Fibroblast of villous mesenchyme (primary cell): ENCODE measurements at regions not wholly inside any gene's neighbourhood (a gene's known extent, or its start where the extent isn't known, plus 50 kb on each side); places are given as distances from the start of the nearest gene placed in this dataset.

Experiments used
- DNase-seq: peaks from one replicate; pipeline ENCODE4 v3.0.0-alpha.2; 2010; ENCODE audit warnings: low read depth
- H3K4me3 ChIP-seq: 2 replicates; pipeline ENCODE4 v1.5.1; 2011; ENCODE audit warnings: low read depth, mild to moderate bottlenecking, low read length
- CTCF ChIP-seq: IDR thresholded peaks from 2 replicates; pipeline ENCODE4 v1.5.1; 2012; ENCODE audit warnings: low read depth, mild to moderate bottlenecking, low read length; ENCODE audit not compliant: insufficient read depth

GRCh38 chr5:152315942-152316341 lies 89.1 kb downstream of the NMUR2 start:
- no peak for DNase-seq
- H3K4me3 ChIP-seq, result no peak overlapping the region
- TF ChIP-seq CTCF, result no peak

- DNase-seq, result no peak
- H3K4me3 ChIP-seq, result no peak overlapping the region
- no peak for TF ChIP-seq CTCF
Observed at GRCh38 chr5:152314196-152314829, 90.8 kb downstream of the NMUR2 start.

GRCh38 chr5:152309926-152310450 lies 95.1 kb downstream of the NMUR2 start:
- no peak for DNase-seq
- no peak overlapping the region for H3K4me3 ChIP-seq
- TF ChIP-seq CTCF, result no peak

- no peak overlapping the region for H3K4me3 ChIP-seq
- no peak for DNase-seq
- no peak for TF ChIP-seq CTCF
Observed at GRCh38 chr5:152306386-152306785, 98.7 kb downstream of the NMUR2 start.

GRCh38 chr5:152305525-152305924 lies 99.6 kb downstream of the NMUR2 start:
- no peak overlapping the region for H3K4me3 ChIP-seq
- TF ChIP-seq CTCF, result no peak
- no peak for DNase-seq

GRCh38 chr5:152303841-152304240 lies 101.2 kb downstream of the NMUR2 start:
- no peak for DNase-seq
- TF ChIP-seq CTCF, result no peak
- H3K4me3 ChIP-seq, result no peak overlapping the region

GRCh38 chr5:152297866-152298265 lies 107.2 kb downstream of the NMUR2 start:
- H3K4me3 ChIP-seq, result no peak overlapping the region
- no peak for TF ChIP-seq CTCF
- DNase-seq, result no peak
